ENCODE measurements at regions not wholly inside any gene's neighbourhood (a gene's known extent, or its start where the extent isn't known, plus 50 kb on each side); places are given as distances from the start of the nearest gene placed in this dataset.
"Not testable (repeated sequence)": the region's sequence is repeated elsewhere in the genome, so short reads cannot be mapped to it uniquely, and the experiment has no call there.

GRCh38 chr7:7042286-7042893 is 140.0 kb upstream of the C1GALT1 start:
- no CpG with 5 or more reads among the region's 7 CpGs for WGBS (ENCODE audit: extremely low coverage, insufficient coverage, low lambda C conversion rate)
- H3K36me3 ChIP-seq (ENCODE audit: control insufficient read depth, insufficient read depth, low read length); H3K4me2 ChIP-seq (ENCODE audit: low read length); DNase-seq; H4K5ac ChIP-seq (ENCODE audit: low read length); H3K4me3 ChIP-seq (ENCODE audit: low read length); H3K23ac ChIP-seq (ENCODE audit: low read length); H3K4ac ChIP-seq (ENCODE audit: low read depth, low read length); H2BK120ac ChIP-seq (ENCODE audit: low read depth, low read length); H3K27ac ChIP-seq (ENCODE audit: low read depth, low read length); H3K4me1 ChIP-seq (ENCODE audit: control insufficient read depth, low read depth, low read length); H3K27me3 ChIP-seq (ENCODE audit: insufficient read depth, low read length, poor library complexity); H3K18ac ChIP-seq (ENCODE audit: low read length); H3K9ac ChIP-seq (ENCODE audit: low read length); H3K79me2 ChIP-seq (ENCODE audit: control insufficient read depth, insufficient read depth, low read length); H2BK15ac ChIP-seq (replicated peaks; ENCODE audit: low read depth); H3K79me1 ChIP-seq (ENCODE audit: low read length); H2BK5ac ChIP-seq (ENCODE audit: low read length); H2AK5ac ChIP-seq (ENCODE audit: low read length); H3K56ac ChIP-seq (ENCODE audit: low read length); H4K8ac ChIP-seq (ENCODE audit: low read depth, low read length): not testable (repeated sequence)

DNA sequence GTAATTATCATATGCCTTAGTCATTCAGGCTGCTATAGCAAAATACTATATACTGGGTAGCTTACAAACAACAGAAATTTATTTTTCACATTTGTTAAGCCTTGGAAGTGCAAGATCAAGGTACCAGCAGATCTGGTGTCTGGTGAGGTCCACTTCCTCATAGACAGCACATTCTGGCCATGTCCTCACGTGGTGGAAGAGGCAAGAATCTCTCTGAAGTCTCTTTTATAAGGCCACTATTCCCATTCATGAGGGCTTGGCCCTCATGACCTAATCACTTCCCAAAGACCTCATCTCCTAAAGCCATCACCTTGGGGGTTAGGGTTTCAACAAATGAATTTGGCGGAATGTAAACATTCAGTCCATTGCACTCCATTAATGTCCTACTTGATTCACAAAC is 137.5 kb upstream of the C1GALT1 start:
- H2BK15ac ChIP-seq (replicated peaks; ENCODE audit: low read depth), result no peak overlapping the region
- no peaks in the 10 kb centered on the region for H3K4me1 ChIP-seq (ENCODE audit: control insufficient read depth, low read depth, low read length)
- no peak overlapping the region for H3K18ac ChIP-seq (ENCODE audit: low read length)

GRCh38 chr7:7048213-7048612 is 134.1 kb upstream of the C1GALT1 start:
- Histone ChIP-seq H3K79me2 (ENCODE audit: control insufficient read depth, insufficient read depth, low read length) (no peaks in the 10 kb centered on the region), H3K27ac (ENCODE audit: low read depth, low read length) (no peak overlapping the region), H3K36me3 (ENCODE audit: control insufficient read depth, insufficient read depth, low read length) (no peaks in the 10 kb centered on the region), H4K8ac (ENCODE audit: low read depth, low read length) (no peak overlapping the region), H3K79me1 (ENCODE audit: low read length) (no peaks in the 10 kb centered on the region), H3K4me1 (ENCODE audit: control insufficient read depth, low read depth, low read length) (no peaks in the 10 kb centered on the region), H2BK5ac (ENCODE audit: low read length) (no peak overlapping the region), H4K5ac (ENCODE audit: low read length) (no peak overlapping the region), H3K27me3 (ENCODE audit: insufficient read depth, low read length, poor library complexity) (no peaks in the 10 kb centered on the region), H3K4ac (ENCODE audit: low read depth, low read length) (no peak overlapping the region), H3K4me3 (ENCODE audit: low read length) (no peak overlapping the region), H3K23ac (ENCODE audit: low read length) (no peak overlapping the region), H2AK5ac (ENCODE audit: low read length) (no peak overlapping the region), H3K56ac (ENCODE audit: low read length) (no peak overlapping the region), H2BK120ac (ENCODE audit: low read depth, low read length) (no peak overlapping the region), H3K18ac (ENCODE audit: low read length) (no peak overlapping the region), H3K9ac (ENCODE audit: low read length) (no peak overlapping the region), H3K4me2 (ENCODE audit: low read length) (no peak overlapping the region), H2BK15ac (replicated peaks; ENCODE audit: low read depth) (no peak overlapping the region)
- DNase-seq, result no peak
- no CpG with 5 or more reads among the region's 4 CpGs for WGBS (ENCODE audit: extremely low coverage, insufficient coverage, low lambda C conversion rate)

More for the DNA sequence above, 137.5 kb upstream of the C1GALT1 start:
- H3K79me2 ChIP-seq (ENCODE audit: control insufficient read depth, insufficient read depth, low read length), result no peaks in the 10 kb centered on the region
- H3K23ac ChIP-seq (ENCODE audit: low read length), result no peak overlapping the region
- no peaks in the 10 kb centered on the region for H3K36me3 ChIP-seq (ENCODE audit: control insufficient read depth, insufficient read depth, low read length)
- no peak overlapping the region for H3K4me2 ChIP-seq (ENCODE audit: low read length)
- no peak overlapping the region for H2BK5ac ChIP-seq (ENCODE audit: low read length)
- H3K4me3 ChIP-seq (ENCODE audit: low read length), result no peak overlapping the region
- H4K8ac ChIP-seq (ENCODE audit: low read depth, low read length), result no peak overlapping the region
- H4K5ac ChIP-seq (ENCODE audit: low read length), result no peak overlapping the region
- H3K9ac ChIP-seq (ENCODE audit: low read length), result no peak overlapping the region
- no peaks in the 10 kb centered on the region for H3K79me1 ChIP-seq (ENCODE audit: low read length)
- H2AK5ac ChIP-seq (ENCODE audit: low read length), result no peak overlapping the region
- no peak overlapping the region for H3K4ac ChIP-seq (ENCODE audit: low read depth, low read length)
- no peak overlapping the region for H2BK120ac ChIP-seq (ENCODE audit: low read depth, low read length)
- no peak for DNase-seq
- WGBS (ENCODE audit: extremely low coverage, insufficient coverage, low lambda C conversion rate), result no CpG with 5 or more reads among the region's 2 CpGs
- H3K27ac ChIP-seq (ENCODE audit: low read depth, low read length), result no peak overlapping the region
- no peaks in the 10 kb centered on the region for H3K27me3 ChIP-seq (ENCODE audit: insufficient read depth, low read length, poor library complexity)
- H3K56ac ChIP-seq (ENCODE audit: low read length), result no peak overlapping the region

GRCh38 chr7:7051206-7051877 is 131.0 kb upstream of the C1GALT1 start:
- Histone ChIP-seq H3K79me2 (ENCODE audit: control insufficient read depth, insufficient read depth, low read length) (no peaks in the 10 kb centered on the region), H2BK5ac (ENCODE audit: low read length) (no peak overlapping the region), H3K4me3 (ENCODE audit: low read length) (no peak overlapping the region), H3K27me3 (ENCODE audit: insufficient read depth, low read length, poor library complexity) (no peaks in the 10 kb centered on the region), H3K56ac (ENCODE audit: low read length) (no peak overlapping the region), H4K8ac (ENCODE audit: low read depth, low read length) (no peak overlapping the region), H2BK120ac (ENCODE audit: low read depth, low read length) (no peak overlapping the region), H3K79me1 (ENCODE audit: low read length) (no peaks in the 10 kb centered on the region), H3K18ac (ENCODE audit: low read length) (no peak overlapping the region), H3K27ac (ENCODE audit: low read depth, low read length) (no peak overlapping the region), H2BK15ac (replicated peaks; ENCODE audit: low read depth) (no peak overlapping the region), H3K4ac (ENCODE audit: low read depth, low read length) (no peak overlapping the region), H3K23ac (ENCODE audit: low read length) (no peak overlapping the region), H3K4me1 (ENCODE audit: control insufficient read depth, low read depth, low read length) (no peaks in the 10 kb centered on the region), H3K9ac (ENCODE audit: low read length) (no peak overlapping the region), H3K4me2 (ENCODE audit: low read length) (no peak overlapping the region), H3K36me3 (ENCODE audit: control insufficient read depth, insufficient read depth, low read length) (no peaks in the 10 kb centered on the region), H2AK5ac (ENCODE audit: low read length) (no peak overlapping the region), H4K5ac (ENCODE audit: low read length) (no peak overlapping the region)
- DNase-seq, result no peak
- WGBS (ENCODE audit: extremely low coverage, insufficient coverage, low lambda C conversion rate), result 100% methylated on average over 1 of the region's 4 CpGs

DNA sequence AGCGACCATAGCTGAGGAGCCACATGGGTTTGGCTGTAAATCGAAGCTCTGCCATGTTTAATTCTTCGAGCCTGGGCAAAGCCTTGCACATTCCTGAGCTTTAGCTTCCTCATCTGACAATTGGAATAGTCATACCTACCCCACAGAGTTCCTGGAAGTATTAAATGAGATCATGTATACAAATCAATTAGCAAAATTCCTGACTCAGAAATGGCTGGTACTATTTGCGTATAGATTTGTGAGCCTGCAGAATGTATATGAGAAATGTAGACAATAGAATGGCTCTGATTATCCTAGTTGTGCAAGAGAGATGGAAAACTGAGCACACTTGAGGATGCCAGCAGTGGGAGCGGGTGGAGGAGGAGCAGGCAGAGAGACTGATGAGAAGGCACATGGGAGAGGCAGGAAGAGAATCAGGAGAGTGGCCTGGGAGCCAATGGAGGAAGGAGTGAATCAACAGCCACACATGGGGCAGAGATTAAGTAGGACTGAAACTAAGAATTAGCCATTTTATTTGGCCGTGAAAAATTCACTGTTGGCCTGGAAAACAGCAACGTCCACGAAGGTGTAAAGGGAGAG is 128.0 kb upstream of the C1GALT1 start:
- H3K4me3 ChIP-seq (ENCODE audit: low read length), result no peak overlapping the region
- no peak overlapping the region for H3K27ac ChIP-seq (ENCODE audit: low read depth, low read length)
- no peak overlapping the region for H2BK120ac ChIP-seq (ENCODE audit: low read depth, low read length)
- no peak overlapping the region for H3K4ac ChIP-seq (ENCODE audit: low read depth, low read length)
- WGBS (ENCODE audit: extremely low coverage, insufficient coverage, low lambda C conversion rate), result no CpG with 5 or more reads among the region's 8 CpGs
- no peak overlapping the region for H3K9ac ChIP-seq (ENCODE audit: low read length)
- no peaks in the 10 kb centered on the region for H3K4me1 ChIP-seq (ENCODE audit: control insufficient read depth, low read depth, low read length)
- no peaks in the 10 kb centered on the region for H3K79me1 ChIP-seq (ENCODE audit: low read length)
- H3K4me2 ChIP-seq (ENCODE audit: low read length), result no peak overlapping the region
- no peaks in the 10 kb centered on the region for H3K27me3 ChIP-seq (ENCODE audit: insufficient read depth, low read length, poor library complexity)
- H3K56ac ChIP-seq (ENCODE audit: low read length), result no peak overlapping the region
- no peak overlapping the region for H3K18ac ChIP-seq (ENCODE audit: low read length)
- no peak overlapping the region for H2AK5ac ChIP-seq (ENCODE audit: low read length)
- no peak for DNase-seq
- H2BK5ac ChIP-seq (ENCODE audit: low read length), result no peak overlapping the region
- no peak overlapping the region for H2BK15ac ChIP-seq (replicated peaks; ENCODE audit: low read depth)
- no peaks in the 10 kb centered on the region for H3K36me3 ChIP-seq (ENCODE audit: control insufficient read depth, insufficient read depth, low read length)
- H3K23ac ChIP-seq (ENCODE audit: low read length), result no peak overlapping the region
- H4K5ac ChIP-seq (ENCODE audit: low read length), result no peak overlapping the region
- no peaks in the 10 kb centered on the region for H3K79me2 ChIP-seq (ENCODE audit: control insufficient read depth, insufficient read depth, low read length)
- H4K8ac ChIP-seq (ENCODE audit: low read depth, low read length), result no peak overlapping the region
